Neural cell (in vitro differentiated cells): ENCODE measurements at regions not wholly inside any gene's neighbourhood (a gene's known extent, or its start where the extent isn't known, plus 50 kb on each side); places are given as distances from the start of the nearest gene placed in this dataset.
"Not testable (repeated sequence)": the region's sequence is repeated elsewhere in the genome, so short reads cannot be mapped to it uniquely, and the experiment has no call there.

Experiments
- H2AFZ ChIP-seq: fragments of 200-600, 300-800 bp; sonication (generic), shearing (Covaris generic); 2 replicates; pipeline ENCODE4 v1.6.0; 2014; ENCODE audit warnings: low read depth, mild to moderate bottlenecking, antibody characterized with exemption, low read length, moderate library complexity
- H3F3A ChIP-seq: fragments of 200-600 bp; shearing (Covaris generic); 2 replicates; pipeline ENCODE4 v1.6.1; 2016; ENCODE audit warnings: mild to moderate bottlenecking, moderate library complexity, mixed read lengths, antibody characterized with exemption, low read length; ENCODE audit not compliant: insufficient read depth, poor library complexity, severe bottlenecking
- H3K27ac ChIP-seq: fragments of 200-600, 300-800 bp; sonication (generic), shearing (Covaris generic); 2 replicates; pipeline ENCODE4 v1.5.1; 2014; ENCODE audit warnings: mild to moderate bottlenecking, low read length, moderate library complexity
- H3K27me3 ChIP-seq: fragments of 300-800, 200-600 bp; sonication (generic), shearing (Covaris generic); 2 replicates; pipeline ENCODE4 v1.6.0; 2014; ENCODE audit warnings: mild to moderate bottlenecking, low read depth, low read length, moderate library complexity; ENCODE audit not compliant: insufficient read depth
- H3K36me3 ChIP-seq: fragments of 300-800, 200-600 bp; sonication (generic), shearing (Covaris generic); 2 replicates; pipeline ENCODE4 v1.5.1; 2014; ENCODE audit warnings: mild to moderate bottlenecking, antibody characterized with exemption, low read length, moderate library complexity; ENCODE audit not compliant: insufficient read depth
- H3K4me2 ChIP-seq: fragments of 300-800, 200-600 bp; sonication (generic), shearing (Covaris generic); 2 replicates; pipeline ENCODE4 v1.6.0; 2014; ENCODE audit warnings: mild to moderate bottlenecking, low read length
- H3K4me3 ChIP-seq: fragments of 300-800, 200-600 bp; sonication (generic), shearing (Covaris generic); 2 replicates; pipeline ENCODE4 v1.5.1; 2014; ENCODE audit warnings: mild to moderate bottlenecking, low read length, moderate library complexity
- H3K79me2 ChIP-seq: fragments of 200-600 bp; shearing (Covaris generic); replicated peaks from 2 replicates; pipeline ENCODE4 v1.6.0; 2014; ENCODE audit warnings: mild to moderate bottlenecking, low read length, moderate library complexity; ENCODE audit not compliant: insufficient read depth
- H3K9ac ChIP-seq: fragments of 300-800, 200-600 bp; sonication (generic), shearing (Covaris generic); 2 replicates; pipeline ENCODE4 v1.6.1; 2016; ENCODE audit warnings: mild to moderate bottlenecking, low read length, mixed read lengths
- H3K9me2 ChIP-seq: fragments of 200-600 bp; shearing (Covaris generic); 2 replicates; pipeline ENCODE4 v1.6.1; 2016; ENCODE audit warnings: mild to moderate bottlenecking, low read length, mixed read lengths; ENCODE audit not compliant: insufficient read depth
- H3K9me3 ChIP-seq: fragments of 200-600, 300-800 bp; sonication (generic), shearing (Covaris generic); 2 replicates; pipeline ENCODE4 v1.6.1; 2016; ENCODE audit warnings: mild to moderate bottlenecking, mixed run types, low read length, moderate library complexity, mixed read lengths
- H4K20me1 ChIP-seq: fragments of 200-600 bp; shearing (Covaris generic); 2 replicates; pipeline ENCODE4 v1.6.1; 2016; ENCODE audit warnings: mild to moderate bottlenecking, mixed run types; ENCODE audit not compliant: insufficient read depth
- CTCF ChIP-seq: fragments of 450-650 bp; IDR thresholded peaks from 2 replicates; pipeline ENCODE4 v1.5.1; 2014; ENCODE audit warnings: antibody characterized with exemption, mild to moderate bottlenecking, moderate library complexity; ENCODE audit not compliant: poor library complexity, severe bottlenecking
- EP300 ChIP-seq: fragments of 450-650 bp; conservative IDR thresholded peaks from 2 replicates; pipeline ENCODE4 v1.6.1; 2014; ENCODE audit warnings: antibody characterized with exemption, mild to moderate bottlenecking, moderate library complexity; ENCODE audit not compliant: poor library complexity, severe bottlenecking
- EZH2 ChIP-seq: fragments of 200-600, 300-800 bp; shearing (Covaris generic), sonication (generic); IDR thresholded peaks from 2 replicates; pipeline ENCODE4 v1.6.1; 2014; ENCODE audit warnings: antibody characterized with exemption, low read length, borderline replicate concordance, mild to moderate bottlenecking; ENCODE audit not compliant: insufficient read depth, poor library complexity, severe bottlenecking
- MXI1 ChIP-seq: fragments of 450-650 bp; conservative IDR thresholded peaks from 2 replicates; pipeline ENCODE4 v1.6.1; 2014; ENCODE audit warnings: antibody characterized with exemption, mild to moderate bottlenecking; ENCODE audit not compliant: poor library complexity, severe bottlenecking
- POLR2AphosphoS5 ChIP-seq: IDR thresholded peaks from 2 replicates; pipeline ENCODE4 v1.6.1; 2012
- RAD21 ChIP-seq: fragments of 450-650 bp; conservative IDR thresholded peaks from 2 replicates; pipeline ENCODE4 v1.6.1; 2014; ENCODE audit warnings: antibody characterized with exemption, mild to moderate bottlenecking, moderate library complexity
- REST ChIP-seq: IDR thresholded peaks from 2 replicates; pipeline ENCODE4 v1.6.1; 2012; ENCODE audit warnings: borderline replicate concordance
- SMC3 ChIP-seq: fragments of 450-650 bp; conservative IDR thresholded peaks from 2 replicates; pipeline ENCODE4 v1.6.1; 2014; ENCODE audit warnings: antibody characterized with exemption, mild to moderate bottlenecking, moderate library complexity; ENCODE audit not compliant: poor library complexity
- TAF1 ChIP-seq: IDR thresholded peaks from 2 replicates; pipeline ENCODE4 v1.6.1; 2012; ENCODE audit warnings: low read depth

DNA sequence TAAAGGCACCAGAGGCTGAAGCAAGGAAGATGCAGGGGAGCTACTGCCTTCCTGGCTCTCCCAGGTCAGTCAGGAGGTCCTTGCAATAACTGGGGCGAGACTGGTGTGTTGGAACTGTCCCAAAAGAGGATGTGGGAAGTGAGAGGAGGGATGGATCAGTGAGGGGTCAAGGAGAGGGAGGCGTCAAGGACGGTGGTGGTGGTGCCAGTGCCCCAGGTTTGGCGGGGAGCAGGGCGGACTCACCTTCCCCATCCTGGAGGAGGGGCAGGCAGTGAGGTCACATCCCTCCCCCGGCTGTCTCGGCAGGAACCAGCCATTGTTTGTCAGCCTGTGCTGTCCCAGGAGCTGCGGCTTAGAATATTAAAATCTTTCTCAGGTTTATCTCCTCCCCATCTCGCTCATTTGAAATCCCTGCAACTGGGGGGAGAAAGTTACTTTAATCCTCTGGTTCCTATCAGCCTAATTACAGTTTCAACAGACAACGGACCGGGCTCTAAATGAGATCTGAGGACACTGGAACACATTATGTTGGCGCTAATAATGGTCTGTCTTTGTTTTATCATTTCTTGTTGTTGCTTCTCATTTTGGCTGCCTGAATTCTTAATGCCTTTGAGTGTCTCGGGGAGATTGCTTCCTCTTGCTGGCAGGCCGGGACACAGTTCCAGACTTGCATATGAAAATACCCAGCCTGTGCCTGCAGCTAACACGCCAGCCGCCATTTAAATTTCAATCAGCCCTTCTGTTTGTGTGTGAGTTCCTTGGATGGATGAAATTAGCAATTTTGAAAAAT lies 387.5 kb downstream of the RPS24 start:
- Histone ChIP-seq H3K9ac (no peak overlapping the region), H3K27me3 (no peaks in the 10 kb centered on the region), H3K27ac (no peak overlapping the region), H3K79me2 (no peaks in the 10 kb centered on the region), H3K9me3 (no peaks in the 10 kb centered on the region), H3K4me3 (no peak overlapping the region), H3K4me2 (no peak overlapping the region), H3K36me3 (no peaks in the 10 kb centered on the region), H3K9me2 (no peaks in the 10 kb centered on the region), H3F3A (no peaks in the 10 kb centered on the region), H4K20me1 (no peaks in the 10 kb centered on the region), H2AFZ (no peak overlapping the region)
- no peak for TF ChIP-seq MXI1
- TF ChIP-seq EP300, result no peak
- TF ChIP-seq EZH2, result no peak
- no peak for TF ChIP-seq TAF1
- no peak for TF ChIP-seq POLR2AphosphoS5
- TF ChIP-seq RAD21, result no peak
- TF ChIP-seq SMC3, result no peak
- no peak for TF ChIP-seq CTCF
- no peak for TF ChIP-seq REST

- H4K20me1 ChIP-seq, H3K27ac ChIP-seq, H2AFZ ChIP-seq, H3K9me3 ChIP-seq, H3K27me3 ChIP-seq, H3F3A ChIP-seq, H3K9me2 ChIP-seq, H3K36me3 ChIP-seq, H3K4me3 ChIP-seq, H3K79me2 ChIP-seq, H3K9ac ChIP-seq, H3K4me2 ChIP-seq: not testable (repeated sequence)
These were observed 390.4 kb downstream of the RPS24 start for GRCh38 chr10:78424050-78424449.
